Breast epithelium (tissue), 3 donors: ENCODE measurements at regions not wholly inside any gene's neighbourhood (a gene's known extent, or its start where the extent isn't known, plus 50 kb on each side); places are given as distances from the start of the nearest gene placed in this dataset.

ENCODE experiments used
- CTCF ChIP-seq, 3 donors: fragments of 450-650 bp; IDR thresholded peaks; one replicate each; pipeline ENCODE4 v1.5.1; 2016 to 2017; ENCODE audit warnings: antibody characterized with exemption in 3 of 3, mild to moderate bottlenecking in 3 of 3, moderate library complexity in 3 of 3
- POLR2AphosphoS5 ChIP-seq, 3 donors: sonication (generic); formaldehyde crosslinking; IDR thresholded peaks; one replicate each; pipeline ENCODE4 v1.6.1; 2017; ENCODE audit warnings: antibody characterized with exemption in 3 of 3

- TF ChIP-seq CTCF (IDR thresholded peaks at IDR 0.05) (no peak), POLR2AphosphoS5 (IDR thresholded peaks at IDR 0.05) (no peak)
Measured at GRCh38 chr4:45566896-45567603, 556.8 kb downstream of the GABRG1 start.
